ENCODE measurements at regions not wholly inside any gene's neighbourhood (a gene's known extent, or its start where the extent isn't known, plus 50 kb on each side); places are given as distances from the start of the nearest gene placed in this dataset.

DNA sequence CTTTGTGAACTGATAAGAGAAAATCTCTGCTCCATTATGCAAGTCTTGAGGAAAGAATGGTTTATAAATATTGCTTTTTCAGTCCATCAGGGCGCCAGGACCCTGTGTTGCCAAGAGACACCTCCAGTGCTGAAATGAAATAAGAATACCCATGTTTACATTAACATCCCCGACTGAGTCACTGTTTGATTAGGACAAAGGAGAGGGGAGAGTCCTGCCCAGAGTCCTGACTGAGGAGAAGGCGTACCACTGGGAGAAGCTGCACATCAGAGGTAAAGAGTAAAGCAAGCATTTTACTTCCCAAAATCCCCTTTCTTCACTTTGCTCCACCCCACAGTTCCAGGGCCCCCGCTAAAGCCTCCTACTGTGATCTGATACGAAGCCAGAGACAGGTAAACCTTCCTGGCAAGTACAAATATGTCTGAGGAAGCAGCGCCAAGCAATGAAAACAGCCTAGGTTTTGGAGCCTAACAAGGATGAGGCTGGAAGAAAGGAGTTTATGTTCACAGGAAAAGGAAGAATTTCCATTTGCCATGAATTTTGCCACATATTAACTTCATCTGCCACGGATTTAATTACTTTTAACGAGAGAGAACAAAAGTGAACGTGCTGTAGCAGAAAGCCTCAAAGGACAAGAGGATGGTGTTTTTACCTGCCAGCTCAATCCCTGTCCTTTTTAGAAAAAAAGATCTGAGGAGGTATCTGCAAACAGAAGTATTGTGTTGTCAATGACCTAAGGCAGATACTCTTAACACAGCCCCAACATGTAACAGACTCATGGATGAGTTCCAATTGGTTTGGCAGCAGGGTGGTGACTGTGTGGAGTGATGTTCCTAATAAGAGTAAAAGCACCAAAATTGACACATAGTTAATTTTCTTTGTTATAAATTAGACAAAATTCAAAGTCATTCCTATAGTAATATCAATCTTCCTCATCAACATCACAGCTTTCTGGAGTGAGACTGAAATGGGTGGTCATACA is 209.4 kb upstream of the TLE4 start:
- no peak for DNase-seq
- Histone ChIP-seq H3K27me3 (no peaks in the 10 kb centered on the region), H3K36me3 (no peaks in the 10 kb centered on the region), H3K4me1 (no peaks in the 10 kb centered on the region), H3K9me3 (no peaks in the 10 kb centered on the region), H3K27ac (no peak overlapping the region), H3K4me3 (no peak overlapping the region)
- in situ Hi-C loops (cut with MboI; ENCODE audit: low pct_ligation_motif_present in 1 of 4, low pct_unique_long_range_greater_than_20kb in 1 of 4, low sequenced_read_pairs in 3 of 4) (no loop called here), intact Hi-C loops (cut with DNase I; ENCODE audit: low total_unique reads) (no loop called here)
- WGBS, 2 donors (ENCODE audit: low coverage in 1 of 2) = 69 to 71% methylated on average over 7 to 9 of the region's 9 CpGs
- TF ChIP-seq POLR2A (IDR thresholded peaks at IDR 0.05) = no peak
- TF ChIP-seq, protein P1, sequence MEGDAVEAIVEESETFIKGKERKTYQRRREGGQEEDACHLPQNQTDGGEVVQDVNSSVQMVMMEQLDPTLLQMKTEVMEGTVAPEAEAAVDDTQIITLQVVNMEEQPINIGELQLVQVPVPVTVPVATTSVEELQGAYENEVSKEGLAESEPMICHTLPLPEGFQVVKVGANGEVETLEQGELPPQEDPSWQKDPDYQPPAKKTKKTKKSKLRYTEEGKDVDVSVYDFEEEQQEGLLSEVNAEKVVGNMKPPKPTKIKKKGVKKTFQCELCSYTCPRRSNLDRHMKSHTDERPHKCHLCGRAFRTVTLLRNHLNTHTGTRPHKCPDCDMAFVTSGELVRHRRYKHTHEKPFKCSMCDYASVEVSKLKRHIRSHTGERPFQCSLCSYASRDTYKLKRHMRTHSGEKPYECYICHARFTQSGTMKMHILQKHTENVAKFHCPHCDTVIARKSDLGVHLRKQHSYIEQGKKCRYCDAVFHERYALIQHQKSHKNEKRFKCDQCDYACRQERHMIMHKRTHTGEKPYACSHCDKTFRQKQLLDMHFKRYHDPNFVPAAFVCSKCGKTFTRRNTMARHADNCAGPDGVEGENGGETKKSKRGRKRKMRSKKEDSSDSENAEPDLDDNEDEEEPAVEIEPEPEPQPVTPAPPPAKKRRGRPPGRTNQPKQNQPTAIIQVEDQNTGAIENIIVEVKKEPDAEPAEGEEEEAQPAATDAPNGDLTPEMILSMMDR (IDR thresholded peaks at IDR 0.05) = no peak
- TF ChIP-seq EP300 (IDR thresholded peaks at IDR 0.05; ENCODE audit: low read depth) = no peak
- TF ChIP-seq POLR2AphosphoS5 (IDR thresholded peaks at IDR 0.05) = no peak

DNA sequence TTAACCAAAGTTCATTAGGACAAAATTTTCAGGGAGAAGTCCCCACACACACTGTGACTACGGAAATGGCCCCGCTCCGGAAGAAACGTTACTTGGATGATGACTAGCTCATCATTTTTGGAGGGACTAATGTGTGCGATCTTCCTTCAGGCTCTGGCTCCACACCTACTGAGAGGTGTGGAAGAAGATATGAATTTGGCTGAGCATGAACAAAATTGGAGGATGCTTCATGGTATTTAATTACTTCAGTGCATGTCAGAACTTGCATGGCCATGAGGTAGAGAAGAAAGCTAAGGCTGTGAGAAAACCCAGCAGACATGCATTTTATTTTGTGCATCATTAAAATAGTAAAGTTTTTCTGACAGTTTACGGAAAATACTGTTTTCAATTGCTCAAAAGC is 202.1 kb upstream of the TLE4 start:
- intact Hi-C loops (cut with DNase I; ENCODE audit: low total_unique reads) (no loop called here), in situ Hi-C loops (cut with MboI; ENCODE audit: low pct_ligation_motif_present in 1 of 4, low pct_unique_long_range_greater_than_20kb in 1 of 4, low sequenced_read_pairs in 3 of 4) (no loop called here)
- Histone ChIP-seq H3K27ac (no peak overlapping the region), H3K9me3 (no peaks in the 10 kb centered on the region), H3K4me3 (no peak overlapping the region), H3K36me3 (no peaks in the 10 kb centered on the region), H3K4me1 (no peaks in the 10 kb centered on the region), H3K27me3 (no peaks in the 10 kb centered on the region)
- no peak for DNase-seq
- TF ChIP-seq POLR2AphosphoS5 (IDR thresholded peaks at IDR 0.05) (no peak), EP300 (IDR thresholded peaks at IDR 0.05; ENCODE audit: low read depth) (no peak), POLR2A (IDR thresholded peaks at IDR 0.05) (no peak)
- TF ChIP-seq, protein P1 (IDR thresholded peaks at IDR 0.05) = no peak
- 91 to 93% methylated on average over 4 to 6 of the region's 6 CpGs for WGBS, 2 donors (ENCODE audit: low coverage in 1 of 2)

DNA sequence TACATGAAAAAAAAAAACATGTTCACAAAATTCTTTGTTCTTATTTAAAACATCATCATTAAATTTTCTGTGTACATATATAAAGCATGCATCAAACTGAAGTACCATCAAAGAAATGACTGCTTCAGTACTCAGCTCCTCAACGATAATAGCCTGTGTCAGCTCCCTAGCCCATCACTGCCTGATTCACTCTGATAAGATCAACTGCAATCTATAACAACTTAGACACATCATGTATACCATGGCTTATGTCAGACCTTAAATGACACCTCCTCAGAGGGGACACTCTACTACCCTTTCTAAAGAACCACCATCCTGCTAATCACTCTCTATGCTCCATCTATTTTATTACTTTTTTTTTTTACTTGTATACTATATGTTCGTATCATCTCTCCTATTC is 200.5 kb upstream of the TLE4 start:
- Histone ChIP-seq H3K27ac (no peak overlapping the region), H3K9me3 (no peaks in the 10 kb centered on the region), H3K4me3 (no peak overlapping the region), H3K27me3 (no peaks in the 10 kb centered on the region), H3K36me3 (no peaks in the 10 kb centered on the region), H3K4me1 (no peaks in the 10 kb centered on the region)
- TF ChIP-seq POLR2A (IDR thresholded peaks at IDR 0.05) (no peak), EP300 (IDR thresholded peaks at IDR 0.05; ENCODE audit: low read depth) (no peak), POLR2AphosphoS5 (IDR thresholded peaks at IDR 0.05) (no peak)
- TF ChIP-seq, protein P1 (IDR thresholded peaks at IDR 0.05) = no peak
- 62 to 76% methylated on average over 2 of the region's 2 CpGs for WGBS, 2 donors (ENCODE audit: low coverage in 1 of 2)
- in situ Hi-C loops (cut with MboI; ENCODE audit: low pct_ligation_motif_present in 1 of 4, low pct_unique_long_range_greater_than_20kb in 1 of 4, low sequenced_read_pairs in 3 of 4) = no loop called here
- intact Hi-C loops (cut with DNase I; ENCODE audit: low total_unique reads) = no loop called here
- DNase-seq = no peak

DNA sequence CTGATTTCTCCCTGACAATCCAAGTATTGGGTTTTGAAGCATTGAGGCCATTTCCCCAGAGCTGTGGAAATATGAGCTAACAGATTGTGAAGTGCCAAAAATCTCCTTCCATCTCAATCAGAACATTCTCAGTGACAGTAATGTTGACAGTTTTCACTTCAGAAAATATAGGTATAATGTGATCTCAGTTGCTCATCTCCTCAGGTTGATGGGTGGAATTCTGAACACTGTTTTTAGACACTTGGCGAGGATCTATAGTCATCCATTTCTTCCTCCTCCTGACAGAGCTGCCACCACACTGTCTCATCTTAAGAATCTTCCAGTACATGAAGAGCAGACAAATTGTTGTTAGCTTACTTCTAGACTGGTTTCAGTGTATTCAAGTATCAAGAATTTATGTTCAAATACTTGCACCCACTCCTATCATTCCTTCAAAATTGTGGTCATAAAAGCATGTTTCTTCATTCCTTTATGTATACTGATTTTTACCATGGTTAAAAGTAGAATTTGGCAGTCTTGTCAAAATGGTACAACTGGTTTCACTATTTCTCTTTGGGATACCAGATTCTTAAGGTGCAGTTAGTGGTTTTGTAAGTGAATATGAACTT is 199.7 kb upstream of the TLE4 start:
- intact Hi-C loops (cut with DNase I; ENCODE audit: low total_unique reads) (no loop called here), in situ Hi-C loops (cut with MboI; ENCODE audit: low pct_ligation_motif_present in 1 of 4, low pct_unique_long_range_greater_than_20kb in 1 of 4, low sequenced_read_pairs in 3 of 4) (no loop called here)
- 67 to 96% methylated on average over 1 of the region's 1 CpG for WGBS, 2 donors (ENCODE audit: low coverage in 1 of 2)
- Histone ChIP-seq H3K27me3 (no peaks in the 10 kb centered on the region), H3K4me1 (no peaks in the 10 kb centered on the region), H3K27ac (no peak overlapping the region), H3K36me3 (no peaks in the 10 kb centered on the region), H3K4me3 (no peak overlapping the region), H3K9me3 (no peaks in the 10 kb centered on the region)
- no peak for DNase-seq
- no peak for TF ChIP-seq EP300 (IDR thresholded peaks at IDR 0.05; ENCODE audit: low read depth)
- TF ChIP-seq POLR2AphosphoS5 (IDR thresholded peaks at IDR 0.05) = no peak
- TF ChIP-seq POLR2A (IDR thresholded peaks at IDR 0.05) = no peak
- TF ChIP-seq, protein P1 (IDR thresholded peaks at IDR 0.05) = no peak

All from transverse colon (tissue), 4 donors.